ENCODE measurements at regions not wholly inside any gene's neighbourhood (a gene's known extent, or its start where the extent isn't known, plus 50 kb on each side); places are given as distances from the start of the nearest gene placed in this dataset.

GRCh38 chr18:60534538-60534937, 162.0 kb upstream of the MC4R start:
- TF ChIP-seq TP53 (CRISPR knock-in tag; IDR thresholded peaks at IDR 0.05) (no peak), CTCF (IDR thresholded peaks at IDR 0.05) (no peak), BCL3 (IDR thresholded peaks at IDR 0.05) (no peak), POLR2A (IDR thresholded peaks at IDR 0.05; ENCODE audit: low read length) (no peak), MYC (IDR thresholded peaks at IDR 0.05; ENCODE audit: borderline replicate concordance, low read length) (no peak), KDM5A (IDR thresholded peaks at IDR 0.05) (no peak), POLR2AphosphoS2 (conservative IDR thresholded peaks at IDR 0.05; ENCODE audit: low read length) (no peak)
